ENCODE measurements at regions not wholly inside any gene's neighbourhood (a gene's known extent, or its start where the extent isn't known, plus 50 kb on each side); places are given as distances from the start of the nearest gene placed in this dataset.

DNA sequence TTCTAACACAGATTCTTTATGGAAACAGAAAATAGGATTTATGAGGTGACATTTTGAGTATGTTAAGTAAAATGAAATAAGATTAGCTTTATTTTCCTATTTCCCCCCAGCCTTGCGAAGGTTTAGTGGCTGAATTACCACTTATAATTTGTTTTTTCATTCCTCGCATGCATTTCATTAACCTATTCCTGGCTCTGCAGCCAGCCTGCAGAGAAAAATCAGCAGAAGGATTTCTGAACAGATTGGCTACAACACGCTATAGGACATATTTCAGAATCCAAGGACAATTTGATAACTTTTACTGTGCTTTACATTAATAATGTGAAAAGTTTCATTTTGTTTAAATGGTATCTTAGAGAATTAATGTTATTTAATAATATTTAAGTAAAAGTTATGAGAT is 162.4 kb upstream of the MMS22L start:
- Histone ChIP-seq H3K9ac (ENCODE audit: control insufficient read depth, insufficient read depth, low read length) (no peak overlapping the region), H3K4me1 (ENCODE audit: control insufficient read depth, insufficient read depth, low read length) (no peaks in the 10 kb centered on the region), H3K79me2 (ENCODE audit: control insufficient read depth, insufficient read depth, low read length) (no peaks in the 10 kb centered on the region), H3K4me2 (ENCODE audit: control insufficient read depth, insufficient read depth) (no peak overlapping the region), H4K20me1 (ENCODE audit: control insufficient read depth, insufficient read depth) (no peaks in the 10 kb centered on the region), H3K27me3 (replicated peaks in 1 of 2; ENCODE audit: control insufficient read depth in 2 of 2, insufficient read depth in 2 of 2, low read length in 1 of 2) (no peaks in the 10 kb centered on the region), H3K27ac (ENCODE audit: control insufficient read depth, insufficient read depth) (no peak overlapping the region), H2AFZ (ENCODE audit: control insufficient read depth, low read depth, low read length) (no peak overlapping the region), H3K36me3 (ENCODE audit: control insufficient read depth in 2 of 2, insufficient read depth in 2 of 2, low read length in 1 of 2) (no peaks in the 10 kb centered on the region), H3K4me3 (no peak overlapping the region), H3K9me3 (replicated peaks; ENCODE audit: control insufficient read depth, insufficient read depth, low read length) (no peaks in the 10 kb centered on the region)
- SMC1A ChIA-PET (ENCODE audit: uncharacterized antibody, unreplicated experiment) = no interaction called here
- RAD21 ChIA-PET (ENCODE audit: unreplicated experiment) = no interaction called here
- no peak for DNase-seq (ENCODE audit: low read depth, low spot score)
- 28% methylated on average over 3 of the region's 3 CpGs for WGBS (ENCODE audit: insufficient coverage, insufficient replicate concordance, low lambda C conversion rate, missing lambda C conversion rate)
- no TSS peak for BruUV-seq (replicated peaks)
- TF ChIP-seq CREM (IDR thresholded peaks at IDR 0.05; ENCODE audit: low read depth) = no peak
- TF ChIP-seq STAT1 (conservative IDR thresholded peaks at IDR 0.05) = no peak
- TF ChIP-seq, protein P1, sequence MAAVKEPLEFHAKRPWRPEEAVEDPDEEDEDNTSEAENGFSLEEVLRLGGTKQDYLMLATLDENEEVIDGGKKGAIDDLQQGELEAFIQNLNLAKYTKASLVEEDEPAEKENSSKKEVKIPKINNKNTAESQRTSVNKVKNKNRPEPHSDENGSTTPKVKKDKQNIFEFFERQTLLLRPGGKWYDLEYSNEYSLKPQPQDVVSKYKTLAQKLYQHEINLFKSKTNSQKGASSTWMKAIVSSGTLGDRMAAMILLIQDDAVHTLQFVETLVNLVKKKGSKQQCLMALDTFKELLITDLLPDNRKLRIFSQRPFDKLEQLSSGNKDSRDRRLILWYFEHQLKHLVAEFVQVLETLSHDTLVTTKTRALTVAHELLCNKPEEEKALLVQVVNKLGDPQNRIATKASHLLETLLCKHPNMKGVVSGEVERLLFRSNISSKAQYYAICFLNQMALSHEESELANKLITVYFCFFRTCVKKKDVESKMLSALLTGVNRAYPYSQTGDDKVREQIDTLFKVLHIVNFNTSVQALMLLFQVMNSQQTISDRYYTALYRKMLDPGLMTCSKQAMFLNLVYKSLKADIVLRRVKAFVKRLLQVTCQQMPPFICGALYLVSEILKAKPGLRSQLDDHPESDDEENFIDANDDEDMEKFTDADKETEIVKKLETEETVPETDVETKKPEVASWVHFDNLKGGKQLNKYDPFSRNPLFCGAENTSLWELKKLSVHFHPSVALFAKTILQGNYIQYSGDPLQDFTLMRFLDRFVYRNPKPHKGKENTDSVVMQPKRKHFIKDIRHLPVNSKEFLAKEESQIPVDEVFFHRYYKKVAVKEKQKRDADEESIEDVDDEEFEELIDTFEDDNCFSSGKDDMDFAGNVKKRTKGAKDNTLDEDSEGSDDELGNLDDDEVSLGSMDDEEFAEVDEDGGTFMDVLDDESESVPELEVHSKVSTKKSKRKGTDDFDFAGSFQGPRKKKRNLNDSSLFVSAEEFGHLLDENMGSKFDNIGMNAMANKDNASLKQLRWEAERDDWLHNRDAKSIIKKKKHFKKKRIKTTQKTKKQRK (IDR thresholded peaks at IDR 0.05; ENCODE audit: low read depth, low read length) = no peak
- no peak for TF ChIP-seq NBN (IDR thresholded peaks at IDR 0.05)
- TF ChIP-seq TCF12 (IDR thresholded peaks at IDR 0.05; ENCODE audit: low read depth, low read length) = no peak
- no peak for TF ChIP-seq SREBF1 (IDR thresholded peaks at IDR 0.05; ENCODE audit: low read length)
- TF ChIP-seq, protein P2, sequence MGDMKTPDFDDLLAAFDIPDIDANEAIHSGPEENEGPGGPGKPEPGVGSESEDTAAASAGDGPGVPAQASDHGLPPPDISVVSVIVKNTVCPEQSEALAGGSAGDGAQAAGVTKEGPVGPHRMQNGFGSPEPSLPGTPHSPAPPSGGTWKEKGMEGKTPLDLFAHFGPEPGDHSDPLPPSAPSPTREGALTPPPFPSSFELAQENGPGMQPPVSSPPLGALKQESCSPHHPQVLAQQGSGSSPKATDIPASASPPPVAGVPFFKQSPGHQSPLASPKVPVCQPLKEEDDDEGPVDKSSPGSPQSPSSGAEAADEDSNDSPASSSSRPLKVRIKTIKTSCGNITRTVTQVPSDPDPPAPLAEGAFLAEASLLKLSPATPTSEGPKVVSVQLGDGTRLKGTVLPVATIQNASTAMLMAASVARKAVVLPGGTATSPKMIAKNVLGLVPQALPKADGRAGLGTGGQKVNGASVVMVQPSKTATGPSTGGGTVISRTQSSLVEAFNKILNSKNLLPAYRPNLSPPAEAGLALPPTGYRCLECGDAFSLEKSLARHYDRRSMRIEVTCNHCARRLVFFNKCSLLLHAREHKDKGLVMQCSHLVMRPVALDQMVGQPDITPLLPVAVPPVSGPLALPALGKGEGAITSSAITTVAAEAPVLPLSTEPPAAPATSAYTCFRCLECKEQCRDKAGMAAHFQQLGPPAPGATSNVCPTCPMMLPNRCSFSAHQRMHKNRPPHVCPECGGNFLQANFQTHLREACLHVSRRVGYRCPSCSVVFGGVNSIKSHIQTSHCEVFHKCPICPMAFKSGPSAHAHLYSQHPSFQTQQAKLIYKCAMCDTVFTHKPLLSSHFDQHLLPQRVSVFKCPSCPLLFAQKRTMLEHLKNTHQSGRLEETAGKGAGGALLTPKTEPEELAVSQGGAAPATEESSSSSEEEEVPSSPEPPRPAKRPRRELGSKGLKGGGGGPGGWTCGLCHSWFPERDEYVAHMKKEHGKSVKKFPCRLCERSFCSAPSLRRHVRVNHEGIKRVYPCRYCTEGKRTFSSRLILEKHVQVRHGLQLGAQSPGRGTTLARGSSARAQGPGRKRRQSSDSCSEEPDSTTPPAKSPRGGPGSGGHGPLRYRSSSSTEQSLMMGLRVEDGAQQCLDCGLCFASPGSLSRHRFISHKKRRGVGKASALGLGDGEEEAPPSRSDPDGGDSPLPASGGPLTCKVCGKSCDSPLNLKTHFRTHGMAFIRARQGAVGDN (IDR thresholded peaks at IDR 0.05) = no peak
- no peak for ATAC-seq
- CTCF ChIA-PET = no interaction called here
- POLR2A ChIA-PET = no interaction called here
- FAIRE-seq = no peak
- in situ Hi-C loops (cut with MboI) = no loop called here
- intact Hi-C loops (cut with micrococcal nuclease; ENCODE audit: unreplicated experiment) = no loop called here

Data from GM12878 (cell line).